ENCODE measurements at regions not wholly inside any gene's neighbourhood (a gene's known extent, or its start where the extent isn't known, plus 50 kb on each side); places are given as distances from the start of the nearest gene placed in this dataset.

DNA sequence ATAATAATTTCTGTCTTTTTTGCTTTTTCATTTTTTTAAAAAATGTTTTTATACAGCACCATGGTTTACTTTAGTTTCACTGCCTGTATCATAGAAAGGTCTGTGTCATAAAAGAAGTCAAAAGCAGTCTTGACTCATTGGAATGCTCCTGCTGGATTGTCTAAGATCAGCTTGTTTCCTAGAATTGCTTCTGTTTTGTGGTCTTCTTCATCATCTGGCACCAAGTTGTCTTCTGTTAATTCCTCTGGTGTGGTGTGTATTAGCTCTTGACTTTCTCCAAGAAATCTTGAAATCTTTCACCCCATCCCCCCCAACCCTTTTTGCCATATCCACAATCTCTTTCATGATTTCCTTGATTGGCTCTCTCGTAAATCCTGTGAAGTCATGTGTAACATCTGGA is 250.3 kb upstream of the CXCL12 start:
- TF ChIP-seq, protein P1, sequence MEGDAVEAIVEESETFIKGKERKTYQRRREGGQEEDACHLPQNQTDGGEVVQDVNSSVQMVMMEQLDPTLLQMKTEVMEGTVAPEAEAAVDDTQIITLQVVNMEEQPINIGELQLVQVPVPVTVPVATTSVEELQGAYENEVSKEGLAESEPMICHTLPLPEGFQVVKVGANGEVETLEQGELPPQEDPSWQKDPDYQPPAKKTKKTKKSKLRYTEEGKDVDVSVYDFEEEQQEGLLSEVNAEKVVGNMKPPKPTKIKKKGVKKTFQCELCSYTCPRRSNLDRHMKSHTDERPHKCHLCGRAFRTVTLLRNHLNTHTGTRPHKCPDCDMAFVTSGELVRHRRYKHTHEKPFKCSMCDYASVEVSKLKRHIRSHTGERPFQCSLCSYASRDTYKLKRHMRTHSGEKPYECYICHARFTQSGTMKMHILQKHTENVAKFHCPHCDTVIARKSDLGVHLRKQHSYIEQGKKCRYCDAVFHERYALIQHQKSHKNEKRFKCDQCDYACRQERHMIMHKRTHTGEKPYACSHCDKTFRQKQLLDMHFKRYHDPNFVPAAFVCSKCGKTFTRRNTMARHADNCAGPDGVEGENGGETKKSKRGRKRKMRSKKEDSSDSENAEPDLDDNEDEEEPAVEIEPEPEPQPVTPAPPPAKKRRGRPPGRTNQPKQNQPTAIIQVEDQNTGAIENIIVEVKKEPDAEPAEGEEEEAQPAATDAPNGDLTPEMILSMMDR (conservative IDR thresholded peaks at IDR 0.05): no peak
- TF ChIP-seq EZH2 (IDR thresholded peaks at IDR 0.05; ENCODE audit: low read depth): no peak

Measured in PC-9 (cell line).